GM18909 (cell line): ENCODE measurements at regions not wholly inside any gene's neighbourhood (a gene's known extent, or its start where the extent isn't known, plus 50 kb on each side); places are given as distances from the start of the nearest gene placed in this dataset.
"Not testable (repeated sequence)": the region's sequence is repeated elsewhere in the genome, so short reads cannot be mapped to it uniquely, and the experiment has no call there.

ENCODE experiments used
- ATAC-seq: cut with Tn5 transposase; IDR thresholded peaks from one replicate; pipeline ENCODE4 v1.9.1; 2021; ENCODE audit warnings: mild to moderate bottlenecking; ENCODE audit not compliant: unreplicated experiment, poor library complexity

GRCh38 chr2:215835231-215835630 lies 178.1 kb downstream of the MREG start:
- no peak for ATAC-seq

- ATAC-seq, result no peak
These were observed 179.7 kb downstream of the MREG start for GRCh38 chr2:215833531-215834162.

- ATAC-seq, result no peak
These were observed 180.6 kb downstream of the MREG start for GRCh38 chr2:215832791-215833190.

- ATAC-seq, result no peak
These were observed 181.9 kb downstream of the MREG start for GRCh38 chr2:215831296-215831913.

- ATAC-seq, result no peak
These were observed 183.0 kb downstream of the MREG start for GRCh38 chr2:215830304-215830703.

- no peak for ATAC-seq
These were observed 184.1 kb downstream of the MREG start for GRCh38 chr2:215829261-215829660.

GRCh38 chr2:215828528-215829184 lies 184.7 kb downstream of the MREG start:
- ATAC-seq, result peak; percentile 94

GRCh38 chr2:215826838-215827441 lies 186.4 kb downstream of the MREG start:
- no peak for ATAC-seq

- ATAC-seq, result no peak
These were observed 187.0 kb downstream of the MREG start for GRCh38 chr2:215826376-215826775.

- ATAC-seq, result no peak
These were observed 187.6 kb downstream of the MREG start for GRCh38 chr2:215825707-215826106.

GRCh38 chr2:215821298-215821697 lies 192.1 kb downstream of the MREG start:
- not testable (repeated sequence) for ATAC-seq

GRCh38 chr2:215819713-215820112 lies 193.6 kb downstream of the MREG start:
- ATAC-seq, result not testable (repeated sequence)

- ATAC-seq, result no peak
These were observed 196.3 kb downstream of the MREG start for GRCh38 chr2:215817046-215817445.

- no peak for ATAC-seq
These were observed 196.9 kb downstream of the MREG start for GRCh38 chr2:215816424-215816823.

GRCh38 chr2:215815960-215816359 lies 197.4 kb downstream of the MREG start:
- ATAC-seq, result no peak

GRCh38 chr2:215812966-215813365 lies 200.4 kb downstream of the MREG start:
- ATAC-seq, result no peak

GRCh38 chr2:215811409-215812345 lies 201.7 kb downstream of the MREG start:
- ATAC-seq, result peak; percentile 96

- peak; percentile 44 for ATAC-seq
These were observed 202.3 kb downstream of the MREG start for GRCh38 chr2:215811003-215811402.

GRCh38 chr2:215808996-215809395 lies 204.4 kb downstream of the MREG start:
- ATAC-seq, result no peak

GRCh38 chr2:215808194-215808593 lies 205.2 kb downstream of the MREG start:
- no peak for ATAC-seq
